Panc1 (cell line): ENCODE measurements at regions not wholly inside any gene's neighbourhood (a gene's known extent, or its start where the extent isn't known, plus 50 kb on each side); places are given as distances from the start of the nearest gene placed in this dataset.

Experiments used
- ATAC-seq: fragments of 200-7000 bp; cut with Tn5 transposase; 2 replicates; pipeline ENCODE4 v1.9.1; 2020; ENCODE audit warnings: mild to moderate bottlenecking, moderate library complexity
- BruUV-seq: library from RNA; stranded (reverse); fragments of 400-500 nt; replicated peaks from 2 replicates; lab custom pipeline; 2021; lab: Mats Ljungman, UMichigan
- CTCF ChIA-PET: fragments of 300-600 bp; sonication (Branson Sonifier 250); formaldehyde crosslinking; loops from one replicate; lab custom pipeline; 2022; ENCODE audit warnings: antibody characterized with exemption; lab: Charles Lee
- POLR2A ChIA-PET: fragments of 300-600 bp; sonication (Branson Sonifier 250); formaldehyde crosslinking; loops from one replicate; lab custom pipeline; 2022; ENCODE audit warnings: antibody characterized with exemption; lab: Charles Lee
- DNase-seq: peaks from one replicate; pipeline ENCODE4 v3.0.0-alpha.2; 2010; ENCODE audit warnings: low read depth, low spot score
- H3K27ac ChIP-seq: 2 replicates; pipeline ENCODE4 v1.5.1; 2011; ENCODE audit warnings: mild to moderate bottlenecking, low read length, inconsistent platforms
- H3K27me3 ChIP-seq: fragments of 200-500 bp; sonication (Bioruptor generic); 2 replicates; pipeline ENCODE4 v1.6.0; 2014; ENCODE audit warnings: low read length, inconsistent platforms; ENCODE audit not compliant: control insufficient read depth, insufficient read depth
- H3K36me3 ChIP-seq: fragments of 200-500 bp; sonication (Bioruptor generic); 2 replicates; pipeline ENCODE4 v1.5.1; 2014; ENCODE audit warnings: inconsistent platforms, mild to moderate bottlenecking, low read length, moderate library complexity; ENCODE audit not compliant: control insufficient read depth, insufficient read depth
- H3K4me1 ChIP-seq: 2 replicates; pipeline ENCODE4 v1.5.1; 2011; ENCODE audit warnings: inconsistent platforms, mild to moderate bottlenecking, low read length, moderate library complexity; ENCODE audit not compliant: control insufficient read depth, insufficient read depth
- H3K4me3 ChIP-seq, 2 experiments: 2 replicates each; pipeline ENCODE4 v1.5.1; 2011 to 2012; ENCODE audit warnings: low read depth in 2 of 2, low read length in 2 of 2, mild to moderate bottlenecking in 2 of 2, inconsistent platforms in 1 of 2, moderate library complexity in 1 of 2
- H3K9me3 ChIP-seq: fragments of 200-500 bp; sonication (Bioruptor generic); 2 replicates; pipeline ENCODE4 v1.5.1; 2014; ENCODE audit warnings: low read depth, mild to moderate bottlenecking, inconsistent platforms, low read length, moderate library complexity; ENCODE audit not compliant: control insufficient read depth, insufficient read depth
- CTCF ChIP-seq: fragments of 450-650 bp; IDR thresholded peaks from 2 replicates; pipeline ENCODE4 v1.5.1; 2017; ENCODE audit warnings: mild to moderate bottlenecking
- POLR2AphosphoS5 ChIP-seq: IDR thresholded peaks from 2 replicates; pipeline ENCODE4 v1.6.1; 2012; ENCODE audit warnings: mild to moderate bottlenecking, low read depth, low read length, moderate library complexity
- REST ChIP-seq, 2 experiments: IDR thresholded peaks; 2 replicates each; pipeline ENCODE4 v1.6.1; 2011 to 2012; ENCODE audit warnings: low read depth in 2 of 2, control low read depth in 1 of 2, low read length in 1 of 2, mild to moderate bottlenecking in 1 of 2, moderate library complexity in 1 of 2; ENCODE audit not compliant: insufficient read depth in 1 of 2
- SIN3A ChIP-seq: IDR thresholded peaks from 2 replicates; pipeline ENCODE4 v1.6.1; 2012; ENCODE audit warnings: low read depth, mild to moderate bottlenecking, low read length, moderate library complexity, borderline replicate concordance; ENCODE audit not compliant: insufficient read depth
- TCF7L2 ChIP-seq: IDR thresholded peaks from 2 replicates; pipeline ENCODE4 v1.6.1; 2011; ENCODE audit warnings: mild to moderate bottlenecking, low read depth, low read length, inconsistent platforms
- in situ Hi-C: cut with HindIII; loops from 2 replicates; pipeline ENCODE4 v1.10.0; 2016; ENCODE audit warnings: low sequenced_read_pairs, low pct_unique_long_range_greater_than_20kb
- intact Hi-C: fragments of 100-400 bp; cut with micrococcal nuclease; formaldehyde crosslinking; loops from one replicate; pipeline ENCODE4 v1.10.0; 2022; ENCODE audit not compliant: unreplicated experiment

- POLR2A ChIA-PET: no interaction called here
- in situ Hi-C loops: no loop called here
- no peak overlapping the region for H3K4me3 ChIP-seq
- TF ChIP-seq POLR2AphosphoS5: no peak
- no peak for TF ChIP-seq TCF7L2
- TF ChIP-seq CTCF: no peak
- no peak for TF ChIP-seq SIN3A
- no peak for TF ChIP-seq REST (IDR thresholded peaks at IDR 0.05; ENCODE audit: insufficient read depth in 1 of 2, low read depth in 2 of 2, low read length in 1 of 2)
- CTCF ChIA-PET: no interaction called here
- ATAC-seq: no peak
- no peaks in the 10 kb centered on the region for H3K4me1 ChIP-seq
- no peak overlapping the region for H3K27ac ChIP-seq
- DNase-seq: no peak
- no peaks in the 10 kb centered on the region for H3K9me3 ChIP-seq
- intact Hi-C loops: no loop called here
- no TSS peak for BruUV-seq
- H3K36me3 ChIP-seq: no peaks in the 10 kb centered on the region
- no peaks in the 10 kb centered on the region for H3K27me3 ChIP-seq
Measured at GRCh38 chr20:19078448-19079373, 133.7 kb upstream of the SLC24A3 start.

GRCh38 chr20:19079536-19080299 is 132.7 kb upstream of the SLC24A3 start:
- Histone ChIP-seq H3K27me3 (no peaks in the 10 kb centered on the region), H3K9me3 (no peaks in the 10 kb centered on the region), H3K4me1 (no peaks in the 10 kb centered on the region), H3K27ac (no peak overlapping the region), H3K4me3 (no peak overlapping the region), H3K36me3 (no peaks in the 10 kb centered on the region)
- CTCF ChIA-PET: no interaction called here
- TF ChIP-seq CTCF: no peak
- TF ChIP-seq POLR2AphosphoS5: no peak
- ATAC-seq: no peak
- intact Hi-C loops (no loop called here), in situ Hi-C loops (no loop called here)
- BruUV-seq: no TSS peak
- no peak for DNase-seq
- POLR2A ChIA-PET: no interaction called here
